Neural cell (in vitro differentiated cells): ENCODE measurements at regions not wholly inside any gene's neighbourhood (a gene's known extent, or its start where the extent isn't known, plus 50 kb on each side); places are given as distances from the start of the nearest gene placed in this dataset.

Experiments used
- CTCF ChIP-seq: fragments of 450-650 bp; IDR thresholded peaks from 2 replicates; pipeline ENCODE4 v1.5.1; 2014; ENCODE audit warnings: antibody characterized with exemption, mild to moderate bottlenecking, moderate library complexity; ENCODE audit not compliant: poor library complexity, severe bottlenecking
- EZH2 ChIP-seq: fragments of 200-600, 300-800 bp; shearing (Covaris generic), sonication (generic); IDR thresholded peaks from 2 replicates; pipeline ENCODE4 v1.6.1; 2014; ENCODE audit warnings: antibody characterized with exemption, low read length, borderline replicate concordance, mild to moderate bottlenecking; ENCODE audit not compliant: insufficient read depth, poor library complexity, severe bottlenecking

- TF ChIP-seq CTCF (no peak), EZH2 (no peak)
These were observed 74.7 kb upstream of the GPR158 start for GRCh38 chr10:25100141-25100540.
